22Rv1 (cell line): ENCODE measurements at regions not wholly inside any gene's neighbourhood (a gene's known extent, or its start where the extent isn't known, plus 50 kb on each side); places are given as distances from the start of the nearest gene placed in this dataset.

ENCODE experiments used
- H3K27ac ChIP-seq: fragments of 450-650 bp; 2 replicates; pipeline ENCODE4 v1.5.1; 2017
- CTCF ChIP-seq: fragments of 450-650 bp; IDR thresholded peaks from 2 replicates; pipeline ENCODE4 v1.5.1; 2017; ENCODE audit warnings: mild to moderate bottlenecking
- ZFX ChIP-seq: fragments of 450-650 bp; IDR thresholded peaks from 2 replicates; pipeline ENCODE4 v1.6.1; 2017; ENCODE audit warnings: antibody characterized with exemption, borderline replicate concordance

GRCh38 chr4:181597766-181598165, 645.4 kb upstream of the TENM3 start:
- no peak for TF ChIP-seq CTCF
- TF ChIP-seq ZFX, result no peak
- no peak overlapping the region for H3K27ac ChIP-seq

GRCh38 chr4:181599134-181599533, 644.1 kb upstream of the TENM3 start:
- H3K27ac ChIP-seq, result no peak overlapping the region
- TF ChIP-seq ZFX, result no peak
- no peak for TF ChIP-seq CTCF

- TF ChIP-seq CTCF (no peak), ZFX (no peak)
- no peak overlapping the region for H3K27ac ChIP-seq
These were observed 642.1 kb upstream of the TENM3 start for GRCh38 chr4:181601103-181601502.

- TF ChIP-seq ZFX (no peak), CTCF (no peak)
- H3K27ac ChIP-seq, result no peak overlapping the region
These were observed 638.7 kb upstream of the TENM3 start for GRCh38 chr4:181604546-181604945.

GRCh38 chr4:181606300-181606699, 636.9 kb upstream of the TENM3 start:
- TF ChIP-seq CTCF (no peak), ZFX (no peak)
- H3K27ac ChIP-seq, result no peak overlapping the region

- H3K27ac ChIP-seq, result no peak overlapping the region
- TF ChIP-seq CTCF (no peak), ZFX (no peak)
These were observed 635.0 kb upstream of the TENM3 start for GRCh38 chr4:181608181-181608580.

- TF ChIP-seq ZFX, result no peak
- no peak for TF ChIP-seq CTCF
- no peak overlapping the region for H3K27ac ChIP-seq
These were observed 632.0 kb upstream of the TENM3 start for GRCh38 chr4:181611033-181611711.
